IMR-90 (cell line): ENCODE measurements at regions not wholly inside any gene's neighbourhood (a gene's known extent, or its start where the extent isn't known, plus 50 kb on each side); places are given as distances from the start of the nearest gene placed in this dataset.

ENCODE experiments used
- CTCF ChIP-seq: conservative IDR thresholded peaks from 2 replicates; pipeline ENCODE4 v1.5.1; 2012; ENCODE audit warnings: mild to moderate bottlenecking, low read depth, low read length, improper control_type of control experiment
- FOS ChIP-seq: fragments of 150-350 bp; IDR thresholded peaks from 2 replicates; pipeline ENCODE4 v1.6.1; 2016; ENCODE audit warnings: low read depth, low read length
- NFE2L2 ChIP-seq: fragments of 150-350 bp; IDR thresholded peaks from 2 replicates; pipeline ENCODE4 v1.6.1; 2016; ENCODE audit warnings: low read depth, mild to moderate bottlenecking, low read length
- POLR2A ChIP-seq: IDR thresholded peaks from 2 replicates; pipeline ENCODE4 v1.6.1; 2012; ENCODE audit warnings: mild to moderate bottlenecking, low read depth, low read length
- TF ChIP-seq, protein P1 (sequence below): fragments of 150-350 bp; IDR thresholded peaks from 2 replicates; pipeline ENCODE4 v1.6.1; 2016; ENCODE audit warnings: low read depth, mild to moderate bottlenecking, low read length, moderate library complexity, borderline replicate concordance

DNA sequence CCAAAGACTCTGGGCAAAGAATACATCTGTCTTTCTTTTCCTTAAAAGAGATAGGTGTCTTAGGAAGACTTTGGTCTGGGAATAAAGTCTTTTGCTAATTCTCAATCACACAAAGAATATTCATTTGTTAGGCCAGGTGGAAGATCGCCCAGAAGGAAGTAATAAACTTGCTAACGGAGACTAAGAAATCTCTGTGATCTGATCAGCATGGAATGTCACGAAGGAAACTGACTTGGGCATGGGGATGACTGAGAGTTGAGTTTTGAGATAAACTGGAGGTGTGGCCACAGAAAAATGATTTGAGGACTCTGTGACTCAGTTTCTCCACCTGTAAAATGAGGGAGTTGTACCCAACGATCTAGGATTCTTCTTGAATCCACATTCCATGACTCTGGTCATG, 161.1 kb upstream of the SVIL start:
- no peak for TF ChIP-seq POLR2A
- TF ChIP-seq CTCF: no peak
- TF ChIP-seq NFE2L2: no peak
- TF ChIP-seq, protein P1, sequence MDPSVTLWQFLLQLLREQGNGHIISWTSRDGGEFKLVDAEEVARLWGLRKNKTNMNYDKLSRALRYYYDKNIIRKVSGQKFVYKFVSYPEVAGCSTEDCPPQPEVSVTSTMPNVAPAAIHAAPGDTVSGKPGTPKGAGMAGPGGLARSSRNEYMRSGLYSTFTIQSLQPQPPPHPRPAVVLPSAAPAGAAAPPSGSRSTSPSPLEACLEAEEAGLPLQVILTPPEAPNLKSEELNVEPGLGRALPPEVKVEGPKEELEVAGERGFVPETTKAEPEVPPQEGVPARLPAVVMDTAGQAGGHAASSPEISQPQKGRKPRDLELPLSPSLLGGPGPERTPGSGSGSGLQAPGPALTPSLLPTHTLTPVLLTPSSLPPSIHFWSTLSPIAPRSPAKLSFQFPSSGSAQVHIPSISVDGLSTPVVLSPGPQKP: no peak
- TF ChIP-seq FOS: no peak
